OCI-LY7 (cell line): ENCODE measurements at regions not wholly inside any gene's neighbourhood (a gene's known extent, or its start where the extent isn't known, plus 50 kb on each side); places are given as distances from the start of the nearest gene placed in this dataset.

Experiments
- EZH2phosphoT487 ChIP-seq: fragments of 200-600 bp; sonication (generic); IDR thresholded peaks from 2 replicates; pipeline ENCODE4 v1.6.1; 2018; ENCODE audit warnings: low read depth, borderline replicate concordance, mild to moderate bottlenecking, mixed run types, antibody characterized with exemption, low read length, moderate library complexity, mixed read lengths
- TF ChIP-seq, protein P1 (sequence below): fragments of 200-600 bp; sonication (generic); conservative IDR thresholded peaks from 2 replicates; pipeline ENCODE4 v1.5.1; 2014; ENCODE audit warnings: mild to moderate bottlenecking, antibody characterized with exemption, low read length, moderate library complexity, mixed read lengths

DNA sequence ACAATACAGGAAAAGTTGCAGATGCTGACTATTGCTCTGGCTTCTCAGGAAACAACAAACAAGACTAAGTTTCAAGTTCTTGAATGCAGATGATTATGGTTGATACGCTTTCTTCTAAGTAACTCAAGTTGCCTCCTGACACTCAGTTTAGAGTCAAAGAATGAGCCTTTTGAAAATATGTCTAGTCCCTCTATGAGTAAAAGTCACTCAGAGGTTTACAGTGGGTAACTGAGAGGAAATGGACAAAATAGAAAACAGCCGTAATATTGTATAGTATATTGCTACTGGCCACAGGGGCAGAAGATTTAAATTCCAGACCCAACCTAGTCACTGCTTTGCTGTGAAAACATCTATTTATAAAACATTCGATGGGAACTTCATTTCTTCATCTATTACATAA is 280.0 kb upstream of the ID4 start:
- TF ChIP-seq, protein P1, sequence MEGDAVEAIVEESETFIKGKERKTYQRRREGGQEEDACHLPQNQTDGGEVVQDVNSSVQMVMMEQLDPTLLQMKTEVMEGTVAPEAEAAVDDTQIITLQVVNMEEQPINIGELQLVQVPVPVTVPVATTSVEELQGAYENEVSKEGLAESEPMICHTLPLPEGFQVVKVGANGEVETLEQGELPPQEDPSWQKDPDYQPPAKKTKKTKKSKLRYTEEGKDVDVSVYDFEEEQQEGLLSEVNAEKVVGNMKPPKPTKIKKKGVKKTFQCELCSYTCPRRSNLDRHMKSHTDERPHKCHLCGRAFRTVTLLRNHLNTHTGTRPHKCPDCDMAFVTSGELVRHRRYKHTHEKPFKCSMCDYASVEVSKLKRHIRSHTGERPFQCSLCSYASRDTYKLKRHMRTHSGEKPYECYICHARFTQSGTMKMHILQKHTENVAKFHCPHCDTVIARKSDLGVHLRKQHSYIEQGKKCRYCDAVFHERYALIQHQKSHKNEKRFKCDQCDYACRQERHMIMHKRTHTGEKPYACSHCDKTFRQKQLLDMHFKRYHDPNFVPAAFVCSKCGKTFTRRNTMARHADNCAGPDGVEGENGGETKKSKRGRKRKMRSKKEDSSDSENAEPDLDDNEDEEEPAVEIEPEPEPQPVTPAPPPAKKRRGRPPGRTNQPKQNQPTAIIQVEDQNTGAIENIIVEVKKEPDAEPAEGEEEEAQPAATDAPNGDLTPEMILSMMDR, result no peak
- TF ChIP-seq EZH2phosphoT487, result no peak
